ENCODE measurements at regions not wholly inside any gene's neighbourhood (a gene's known extent, or its start where the extent isn't known, plus 50 kb on each side); places are given as distances from the start of the nearest gene placed in this dataset.

DNA sequence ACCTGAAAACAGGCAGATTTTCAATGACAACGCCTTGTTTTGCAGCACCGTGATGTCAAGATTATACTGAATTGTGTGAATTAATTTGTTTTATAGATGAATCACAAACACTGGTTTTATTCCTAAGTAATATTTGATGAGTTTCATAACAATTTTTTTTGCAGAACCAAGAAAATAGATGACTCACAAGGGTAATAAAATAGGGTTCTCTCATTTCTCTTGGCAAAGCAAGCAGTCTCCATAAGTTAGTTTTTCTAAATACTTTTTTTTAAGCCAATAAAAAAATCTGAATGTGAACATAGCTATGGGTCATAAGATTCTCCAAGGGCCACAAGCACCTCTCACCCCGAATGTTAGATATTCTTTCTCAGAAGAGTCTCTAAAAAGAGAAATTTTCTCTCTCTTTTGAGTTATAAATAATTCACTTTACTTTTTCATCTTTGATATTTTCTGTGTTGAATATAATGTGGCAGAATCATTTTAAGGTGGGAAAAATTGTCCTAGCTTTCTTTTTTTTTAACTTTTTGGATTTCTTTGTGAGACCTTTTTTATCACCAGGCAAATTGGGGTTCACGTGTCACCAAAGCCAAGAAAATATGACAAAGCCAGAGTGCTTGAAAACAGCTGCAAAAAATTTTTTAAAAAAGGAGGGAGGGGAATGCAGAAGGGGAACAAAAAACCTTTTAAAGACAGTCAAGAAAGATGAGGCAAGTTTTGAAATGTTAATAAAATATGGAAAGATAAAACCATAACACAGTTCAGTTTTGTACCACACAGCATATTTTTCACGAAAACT, 174.6 kb upstream of the DAPK1 start:
- TF ChIP-seq POLR2A (IDR thresholded peaks at IDR 0.05; ENCODE audit: low read length) (no peak), GATA1 (IDR thresholded peaks at IDR 0.05; ENCODE audit: low read depth, low read length) (no peak)
